H1 (cell line): ENCODE measurements at regions not wholly inside any gene's neighbourhood (a gene's known extent, or its start where the extent isn't known, plus 50 kb on each side); places are given as distances from the start of the nearest gene placed in this dataset.
A peak's percentile ranks its signal among the peaks of the same experiment; 100 is the strongest.

ENCODE experiments used
- CTCF ChIA-PET: fragments of 300-600 bp; sonication (Branson Sonifier 250); formaldehyde crosslinking; loops from one replicate; lab custom pipeline; 2021; ENCODE audit not compliant: partially characterized antibody; lab: Charles Lee
- POLR2A ChIA-PET: fragments of 300-600 bp; sonication (Branson Sonifier 250); formaldehyde crosslinking; loops from one replicate; lab custom pipeline; 2021; ENCODE audit warnings: inconsistent platforms; ENCODE audit not compliant: partially characterized antibody; lab: Charles Lee
- DNase-seq, 2 experiments: peaks; one replicate each; pipeline versions ENCODE4 v3.0.0 to v3.0.0-alpha.2; 2010 to 2022; ENCODE audit warnings: low spot score in 2 of 2, low read depth in 1 of 2, mixed read lengths in 1 of 2
- FAIRE-seq: peaks from 2 replicates; lab custom pipeline; 2011; peaks lifted over from hg19 to GRCh38; lab: Jason Lieb, UNC
- H2AFZ ChIP-seq: 2 replicates; pipeline ENCODE4 v1.8.1; 2012; ENCODE audit warnings: low read length, inconsistent platforms
- H2AK5ac ChIP-seq: 2 replicates; pipeline ENCODE4 v1.6.1; 2013; ENCODE audit warnings: low read depth, low read length
- H2BK120ac ChIP-seq: replicated peaks from 2 replicates; pipeline ENCODE3; 2013; ENCODE audit warnings: low read depth, low read length, inconsistent platforms
- H2BK12ac ChIP-seq: 2 replicates; pipeline ENCODE4 v1.6.1; 2013; ENCODE audit warnings: low read depth, low read length
- H2BK15ac ChIP-seq: 2 replicates; pipeline ENCODE4 v1.6.1; 2013; ENCODE audit warnings: low read length
- H2BK20ac ChIP-seq: 2 replicates; pipeline ENCODE4 v1.6.1; 2013; ENCODE audit warnings: low read length
- H2BK5ac ChIP-seq: 2 replicates; pipeline ENCODE4 v1.6.1; 2013; ENCODE audit warnings: low read depth, low read length
- H3K14ac ChIP-seq: 2 replicates; pipeline ENCODE4 v1.6.1; 2013; ENCODE audit warnings: inconsistent platforms; ENCODE audit not compliant: insufficient read length
- H3K18ac ChIP-seq: 2 replicates; pipeline ENCODE4 v1.6.1; 2013; ENCODE audit warnings: low read length; ENCODE audit errors: extremely low read depth
- H3K23ac ChIP-seq: 2 replicates; pipeline ENCODE4 v1.6.1; 2013; ENCODE audit warnings: inconsistent platforms; ENCODE audit not compliant: insufficient read length
- H3K23me2 ChIP-seq: 2 replicates; pipeline ENCODE4 v1.6.1; 2013; ENCODE audit warnings: low read depth, low read length
- H3K27ac ChIP-seq: 2 replicates; pipeline ENCODE4 v1.6.1; 2011; ENCODE audit warnings: low read depth, low read length, inconsistent platforms
- H3K27me3 ChIP-seq, 4 experiments: replicated peaks in 1 of 4; 1 replicate in 1 of 4; 2 replicates in 3 of 4; pipeline versions ENCODE4 v1.6.1 to v1.8.1; 2011 to 2013; ENCODE audit warnings: low read length in 3 of 4, mild to moderate bottlenecking in 3 of 4, inconsistent platforms in 2 of 4, mixed read lengths in 2 of 4, moderate library complexity in 1 of 4; ENCODE audit not compliant: control insufficient read depth in 3 of 4, insufficient read depth in 3 of 4; ENCODE audit errors: extremely low read depth in 1 of 4
- H3K36me3 ChIP-seq, 4 experiments: 2 replicates each; pipeline versions ENCODE4 v1.6.1 to v1.8.1; 2011 to 2013; ENCODE audit warnings: mild to moderate bottlenecking in 4 of 4, low read length in 3 of 4, moderate library complexity in 2 of 4, control low read depth in 1 of 4, inconsistent platforms in 1 of 4; ENCODE audit not compliant: insufficient read depth in 4 of 4, control insufficient read depth in 2 of 4
- H3K4ac ChIP-seq: replicated peaks from 2 replicates; pipeline ENCODE3; 2013; ENCODE audit warnings: low read length, low read depth, mixed read lengths, inconsistent platforms; ENCODE audit not compliant: insufficient read length
- H3K4me1 ChIP-seq, 4 experiments: replicated peaks in 1 of 4; 1 replicate in 1 of 4; 2 replicates in 3 of 4; pipeline versions ENCODE4 v1.6.1 to v1.8.1; 2011 to 2013; ENCODE audit warnings: low read length in 3 of 4, inconsistent platforms in 2 of 4, mixed read lengths in 1 of 4; ENCODE audit not compliant: insufficient read depth in 4 of 4, control insufficient read depth in 3 of 4
- H3K4me2 ChIP-seq, 2 experiments: 2 replicates each; pipeline versions ENCODE4 v1.6.1 to v1.8.1; 2011 to 2013; ENCODE audit warnings: low read depth in 2 of 2, low read length in 2 of 2, control low read depth in 1 of 2, inconsistent platforms in 1 of 2, mild to moderate bottlenecking in 1 of 2; ENCODE audit not compliant: insufficient read depth in 1 of 2
- H3K4me3 ChIP-seq, 4 experiments: fragments of 200-600, 300-600 bp in 1 of 4; sonication (generic), shearing (Covaris generic), sonication (Bioruptor Twin) in 1 of 4; 2 replicates each; pipeline versions ENCODE4 v1.5.1 to v1.8.1; 2011 to 2016; ENCODE audit warnings: low read length in 4 of 4, low read depth in 3 of 4, control low read depth in 2 of 4, inconsistent platforms in 2 of 4, mild to moderate bottlenecking in 2 of 4, mixed read lengths in 1 of 4, moderate library complexity in 1 of 4; ENCODE audit not compliant: insufficient read depth in 2 of 4; ENCODE audit errors: extremely low read depth in 1 of 4
- H3K56ac ChIP-seq: replicated peaks from 2 replicates; pipeline ENCODE3; 2013; ENCODE audit warnings: low read depth, mild to moderate bottlenecking, mixed read lengths, low read length, inconsistent platforms; ENCODE audit not compliant: insufficient read length
- H3K79me1 ChIP-seq: 2 replicates; pipeline ENCODE4 v1.6.1; 2013; ENCODE audit warnings: low read depth, low read length, control low read depth
- H3K79me2 ChIP-seq, 2 experiments: 2 replicates each; pipeline versions ENCODE4 v1.6.1 to v1.8.1; 2012 to 2013; ENCODE audit warnings: low read length in 2 of 2, mild to moderate bottlenecking in 2 of 2, inconsistent platforms in 1 of 2; ENCODE audit not compliant: insufficient read depth in 2 of 2, control insufficient read depth in 1 of 2
- H3K9ac ChIP-seq, 4 experiments: replicated peaks in 1 of 4; 1 replicate in 1 of 4; 2 replicates in 3 of 4; pipeline versions ENCODE4 v1.6.1 to v1.8.1; 2011 to 2013; ENCODE audit warnings: low read depth in 3 of 4, low read length in 3 of 4, control low read depth in 2 of 4, mild to moderate bottlenecking in 2 of 4, moderate library complexity in 2 of 4, inconsistent platforms in 1 of 4; ENCODE audit errors: extremely low read depth in 1 of 4
- H3K9me3 ChIP-seq, 2 experiments: 2 replicates each; pipeline versions ENCODE4 v1.6.1 to v1.8.1; 2012 to 2013; ENCODE audit warnings: mild to moderate bottlenecking in 2 of 2, moderate library complexity in 2 of 2, control low read depth in 1 of 2, inconsistent platforms in 1 of 2, low read depth in 1 of 2, low read length in 1 of 2, mixed read lengths in 1 of 2; ENCODE audit not compliant: insufficient read depth in 2 of 2
- H4K20me1 ChIP-seq, 2 experiments: replicated peaks in 1 of 2; 2 replicates each; pipeline versions ENCODE3 to v1.8.1; 2011 to 2013; ENCODE audit warnings: inconsistent platforms in 2 of 2, low read length in 2 of 2, mild to moderate bottlenecking in 1 of 2; ENCODE audit not compliant: insufficient read depth in 2 of 2, control insufficient read depth in 1 of 2
- H4K5ac ChIP-seq: 2 replicates; pipeline ENCODE4 v1.6.1; 2013; ENCODE audit warnings: low read length, low read depth, mixed read lengths, inconsistent platforms; ENCODE audit not compliant: insufficient read length
- H4K8ac ChIP-seq: 2 replicates; pipeline ENCODE4 v1.8.0; 2013; ENCODE audit warnings: mild to moderate bottlenecking, moderate library complexity, low read length, inconsistent platforms; ENCODE audit not compliant: insufficient read depth; ENCODE audit errors: extremely low read depth
- H4K91ac ChIP-seq: replicated peaks from 2 replicates; pipeline ENCODE3; 2013; ENCODE audit warnings: low read length, mixed read lengths, inconsistent platforms; ENCODE audit not compliant: insufficient read length
- ASH2L ChIP-seq: fragments of 200-600, 300-600 bp; sonication (generic); IDR thresholded peaks from one replicate; pipeline ENCODE4 v1.7.1; 2017; ENCODE audit warnings: low read length
- ATF3 ChIP-seq: IDR thresholded peaks from 2 replicates; pipeline ENCODE4 v1.6.1; 2011; ENCODE audit warnings: low read depth, mild to moderate bottlenecking, low read length; ENCODE audit not compliant: insufficient read depth
- CBX5 ChIP-seq: fragments of 300-800, 300-1000 bp; sonication (generic); IDR thresholded peaks from 2 replicates; pipeline ENCODE4 v1.7.1; 2016; ENCODE audit warnings: antibody characterized with exemption, low read length, low read depth
- CBX8 ChIP-seq: fragments of 300-800, 300-1000 bp; sonication (generic); IDR thresholded peaks from 2 replicates; pipeline ENCODE4 v1.7.1; 2016; ENCODE audit warnings: low read depth, low read length, borderline replicate concordance
- EGR1 ChIP-seq: IDR thresholded peaks from 2 replicates; pipeline ENCODE4 v1.6.1; 2011; ENCODE audit warnings: low read depth, low read length, borderline replicate concordance
- EP300 ChIP-seq, 2 experiments: IDR thresholded peaks; 1 replicate in 1 of 2; 2 replicates in 1 of 2; pipeline ENCODE4 v1.6.1; 2011 to 2012; ENCODE audit warnings: low read depth in 2 of 2, low read length in 2 of 2, mild to moderate bottlenecking in 2 of 2, borderline replicate concordance in 1 of 2, inconsistent platforms in 1 of 2, moderate library complexity in 1 of 2
- JUND ChIP-seq: IDR thresholded peaks from 2 replicates; pipeline ENCODE4 v1.6.1; 2011; ENCODE audit warnings: mild to moderate bottlenecking, improper control_type of control experiment, low read length
- MAFK ChIP-seq: IDR thresholded peaks from 2 replicates; pipeline ENCODE4 v1.6.1; 2012; ENCODE audit warnings: low read depth, mild to moderate bottlenecking, improper control_type of control experiment, low read length
- POLR2A ChIP-seq, 2 experiments: IDR thresholded peaks; 1 replicate in 1 of 2; 2 replicates in 1 of 2; pipeline ENCODE4 v1.6.1; 2011; ENCODE audit warnings: low read depth in 2 of 2, low read length in 2 of 2, mild to moderate bottlenecking in 2 of 2; ENCODE audit errors: control extremely low read depth in 1 of 2
- RAD21 ChIP-seq, 2 experiments: IDR thresholded peaks in 1 of 2; conservative IDR thresholded peaks in 1 of 2; 2 replicates each; pipeline ENCODE4 v1.6.1; 2011; ENCODE audit warnings: low read depth in 2 of 2, low read length in 2 of 2, improper control_type of control experiment in 1 of 2, inconsistent platforms in 1 of 2, mild to moderate bottlenecking in 1 of 2, moderate library complexity in 1 of 2
- RFX5 ChIP-seq: IDR thresholded peaks from 2 replicates; pipeline ENCODE4 v1.6.1; 2011; ENCODE audit warnings: low read depth, low read length, improper control_type of control experiment, borderline replicate concordance
- SAP30 ChIP-seq: fragments of 300-600 bp; sonication (generic); IDR thresholded peaks from 2 replicates; pipeline ENCODE4 v1.7.1; 2012; ENCODE audit warnings: low read length, moderate library complexity, mild to moderate bottlenecking, inconsistent platforms; ENCODE audit not compliant: insufficient read depth, insufficient replicate concordance
- TAF7 ChIP-seq: optimal IDR thresholded peaks from 2 replicates; pipeline ENCODE3; 2011; ENCODE audit warnings: low read depth, mild to moderate bottlenecking, inconsistent platforms, low read length, moderate library complexity, borderline replicate concordance
- YY1 ChIP-seq: IDR thresholded peaks from 2 replicates; pipeline ENCODE4 v1.6.1; 2011; ENCODE audit warnings: low read depth, mild to moderate bottlenecking, low read length
- WGBS, 2 experiments: shearing (Covaris generic) in 1 of 2; methylation state at CpG; one replicate each; pipeline versions ENCODE4 v1.1.6 to v1.1.7; 2013 to 2015; ENCODE audit warnings: low lambda C conversion rate in 2 of 2, mixed read lengths in 2 of 2, inconsistent platforms in 1 of 2, low coverage in 1 of 2, missing lambda C conversion rate in 1 of 2; ENCODE audit not compliant: insufficient replicate concordance in 2 of 2, insufficient coverage in 1 of 2, insufficient read length in 1 of 2; ENCODE audit errors: extremely low coverage in 1 of 2, missing lambda C conversion rate in 1 of 2; 5-methylcytosine and 5-hydroxymethylcytosine counted together

DNA sequence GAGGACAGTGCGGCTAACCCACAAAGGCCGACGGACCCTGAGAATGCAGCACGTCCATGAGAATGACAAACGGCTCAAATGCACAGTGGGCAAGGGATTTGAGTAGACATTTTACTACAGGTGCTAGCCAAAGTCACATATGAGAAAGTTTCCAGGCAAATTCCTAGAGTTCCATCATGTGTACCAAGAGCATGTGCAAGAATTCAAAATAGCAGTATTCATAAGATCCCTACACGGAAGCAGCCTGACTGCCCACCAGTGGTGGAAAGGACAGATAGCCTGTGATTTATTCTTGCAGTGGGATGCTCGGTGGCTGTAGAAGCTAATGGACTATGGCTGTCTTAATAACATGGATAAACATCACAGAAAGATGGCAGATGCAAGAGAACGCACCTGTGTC lies 68.0 kb downstream of the RGS12 start:
- no peak overlapping the region for H2BK20ac ChIP-seq
- H2AK5ac ChIP-seq = no peak overlapping the region
- no peak overlapping the region for H2AFZ ChIP-seq
- H3K36me3 ChIP-seq = no peaks in the 10 kb centered on the region
- POLR2A ChIA-PET = no interaction called here
- H2BK15ac ChIP-seq = no peak overlapping the region
- peaks cover 7% of the 10 kb centered on the region; the same call in 1 of the 2 replicates for H3K23me2 ChIP-seq
- no peak overlapping the region for H3K4me3 ChIP-seq
- H2BK120ac ChIP-seq = no peak overlapping the region
- 0 out of 4 replicates have a peak, but pooled peaks cover 0 to 2% of the 10 kb centered on the region in 2 experiments for H3K79me2 ChIP-seq
- H3K4ac ChIP-seq = no peak overlapping the region
- peak in 1 of 2 experiments; percentile 16 for DNase-seq
- H3K23ac ChIP-seq = no peak overlapping the region
- no peak overlapping the region for H4K5ac ChIP-seq
- CTCF ChIA-PET = interaction anchor here (0.7 to 1.8 kb wide), 4 partner anchors 14 to 120 kb away, joined by 3 to 10 read pairs (median 4); no protein-coding TSS in a partner anchor
- peaks cover 0 to 9% of the 10 kb centered on the region in 2 experiments for H4K20me1 ChIP-seq
- no peak overlapping the region for H3K14ac ChIP-seq
- H3K4me1 ChIP-seq = no peaks in the 10 kb centered on the region
- H3K9ac ChIP-seq = no peak overlapping the region
- peaks cover 3% of the 10 kb centered on the region; the same call in 1 of the 2 replicates for H3K79me1 ChIP-seq
- no peak for FAIRE-seq
- H2BK12ac ChIP-seq = no peak overlapping the region
- H3K56ac ChIP-seq = no peak overlapping the region
- no peak overlapping the region for H4K91ac ChIP-seq
- 0 out of 7 replicates have a peak, but pooled peaks cover 0 to 2% (median 0%) of the 10 kb centered on the region in 4 experiments for H3K27me3 ChIP-seq
- H2BK5ac ChIP-seq = no peak overlapping the region
- H3K18ac ChIP-seq = no peak overlapping the region
- no peaks in the 10 kb centered on the region for H3K9me3 ChIP-seq
- H4K8ac ChIP-seq = no peak overlapping the region
- H3K27ac ChIP-seq = no peak overlapping the region
- 86% methylated on average over 8 of the region's 8 CpGs; no CpG with 5 or more reads in 1 of the 2 experiments for WGBS, 2 experiments
- no peak overlapping the region for H3K4me2 ChIP-seq
- TF ChIP-seq ASH2L (no peak), CBX8 (no peak), EGR1 (no peak), RFX5 (no peak), MAFK (no peak), TAF7 (no peak), EP300 (IDR thresholded peaks at IDR 0.05; ENCODE audit: borderline replicate concordance in 1 of 2, low read depth in 2 of 2, low read length in 2 of 2) (no peak), YY1 (no peak), RAD21 (IDR thresholded peaks at IDR 0.05 in 1 of 2, conservative IDR thresholded peaks at IDR 0.05 in 1 of 2; ENCODE audit: low read depth in 2 of 2, low read length in 2 of 2) (no peak), CBX5 (no peak), JUND (no peak), ATF3 (no peak), SAP30 (no peak), POLR2A (IDR thresholded peaks at IDR 0.05; ENCODE audit: control extremely low read depth in 1 of 2, low read depth in 2 of 2, low read length in 2 of 2) (no peak)
